Mucosa of stomach (tissue), 1 donor: ENCODE measurements at regions not wholly inside any gene's neighbourhood (a gene's known extent, or its start where the extent isn't known, plus 50 kb on each side); places are given as distances from the start of the nearest gene placed in this dataset.

ENCODE experiments used
- H3K27me3 ChIP-seq: one replicate; pipeline ENCODE4 v1.7.0; 2013; ENCODE audit warnings: mild to moderate bottlenecking, low read length; ENCODE audit not compliant: control insufficient read depth, insufficient read depth
- H3K36me3 ChIP-seq: one replicate; pipeline ENCODE4 v1.7.0; 2013; ENCODE audit warnings: low read length; ENCODE audit not compliant: control insufficient read depth, insufficient read depth
- H3K4me1 ChIP-seq: one replicate; pipeline ENCODE4 v1.7.0; 2013; ENCODE audit warnings: mild to moderate bottlenecking, low read length; ENCODE audit not compliant: control insufficient read depth, insufficient read depth
- H3K4me3 ChIP-seq: one replicate; pipeline ENCODE4 v1.7.0; 2013; ENCODE audit warnings: low read length
- H3K9ac ChIP-seq: one replicate; pipeline ENCODE4 v1.7.0; 2013; ENCODE audit warnings: mild to moderate bottlenecking, low read length, moderate library complexity
- H3K9me3 ChIP-seq: one replicate; pipeline ENCODE4 v1.7.0; 2013; ENCODE audit warnings: mild to moderate bottlenecking, low read length, moderate library complexity; ENCODE audit not compliant: control insufficient read depth
- donor health status: Pancreatic carcinoma.

- Histone ChIP-seq H3K4me3 (peak overlapping the region; percentile 46), H3K36me3 (no peaks in the 10 kb centered on the region), H3K9me3 (no peaks in the 10 kb centered on the region)
These were observed 53.7 kb upstream of the KDM4C start for GRCh38 chr9:6703898-6704639.

GRCh38 chr9:6702707-6703106, 55.1 kb upstream of the KDM4C start:
- H3K4me1 ChIP-seq = peaks cover 3% of the 10 kb centered on the region
- H3K9me3 ChIP-seq = no peaks in the 10 kb centered on the region
- H3K36me3 ChIP-seq = no peaks in the 10 kb centered on the region
- H3K9ac ChIP-seq = no peak overlapping the region
- no peak overlapping the region for H3K4me3 ChIP-seq
- H3K27me3 ChIP-seq = no peaks in the 10 kb centered on the region

More at GRCh38 chr9:6703898-6704639, 53.7 kb upstream of the KDM4C start:
- Histone ChIP-seq H3K27me3 (no peaks in the 10 kb centered on the region), H3K9ac (peak overlapping the region; percentile 79), H3K4me1 (peaks cover 3% of the 10 kb centered on the region)

- Histone ChIP-seq H3K4me1 (peaks cover 5% of the 10 kb centered on the region), H3K4me3 (no peak overlapping the region), H3K36me3 (no peaks in the 10 kb centered on the region), H3K9me3 (no peaks in the 10 kb centered on the region), H3K27me3 (no peaks in the 10 kb centered on the region), H3K9ac (no peak overlapping the region)
These were observed 50.6 kb upstream of the GLDC start for GRCh38 chr9:6696178-6696577.

GRCh38 chr9:6695121-6695814, 49.7 kb upstream of the GLDC start:
- Histone ChIP-seq H3K4me3 (no peak overlapping the region), H3K9ac (no peak overlapping the region), H3K27me3 (no peaks in the 10 kb centered on the region), H3K36me3 (no peaks in the 10 kb centered on the region), H3K4me1 (peaks cover 5% of the 10 kb centered on the region), H3K9me3 (no peaks in the 10 kb centered on the region)
